ENCODE measurements at regions not wholly inside any gene's neighbourhood (a gene's known extent, or its start where the extent isn't known, plus 50 kb on each side); places are given as distances from the start of the nearest gene placed in this dataset.

GRCh38 chr5:79853028-79853427 lies 138.0 kb downstream of the MTX3 start:
- no peaks in the 10 kb centered on the region for H4K20me1 ChIP-seq (ENCODE audit: control insufficient read depth, extremely low read depth, insufficient read depth, low read length)
- no peaks in the 10 kb centered on the region for H3K36me3 ChIP-seq (ENCODE audit: control insufficient read depth in 2 of 2, extremely low read depth in 1 of 2, insufficient read depth in 2 of 2, low read length in 2 of 2)
- DNase-seq (ENCODE audit: low read depth, low spot score) (no peak), FAIRE-seq (no peak)
- no peak overlapping the region for H3K4me2 ChIP-seq (ENCODE audit: control insufficient read depth, extremely low read depth, insufficient read depth, low read depth, low read length)
- H3K79me2 ChIP-seq (ENCODE audit: control insufficient read depth, insufficient read depth, low read length) = no peaks in the 10 kb centered on the region
- no peak overlapping the region for H2AFZ ChIP-seq (ENCODE audit: control insufficient read depth, low read length)
- no peak overlapping the region for H3K27ac ChIP-seq (ENCODE audit: control insufficient read depth, insufficient read depth, low read length)
- no peak overlapping the region for H3K4me3 ChIP-seq (ENCODE audit: control insufficient read depth in 2 of 3, extremely low read depth in 1 of 3, insufficient read depth in 2 of 3, low read depth in 1 of 3, low read length in 3 of 3)
- H3K27me3 ChIP-seq (ENCODE audit: control insufficient read depth, extremely low read depth, insufficient read depth, low read length) = peaks cover 3% of the 10 kb centered on the region
- H3K4me1 ChIP-seq (ENCODE audit: control insufficient read depth, extremely low read depth, insufficient read depth, low read length) = no peaks in the 10 kb centered on the region
- no peak overlapping the region for H3K9ac ChIP-seq (ENCODE audit: control insufficient read depth, extremely low read depth, insufficient read depth, low read length)
- dilution Hi-C loops (cut with MboI; ENCODE audit: extremely low pct_ligation_motif_present, low sequenced_read_pairs) = no loop called here
- no peaks in the 10 kb centered on the region for H3K9me3 ChIP-seq (ENCODE audit: control insufficient read depth, low read depth, low read length)
- TF ChIP-seq CTCF (optimal IDR thresholded peaks at IDR 0.05 in 1 of 3, IDR thresholded peaks at IDR 0.05 in 1 of 3, conservative IDR thresholded peaks at IDR 0.05 in 1 of 3; ENCODE audit: extremely low read depth in 1 of 3, insufficient read depth in 2 of 3, low read length in 3 of 3) = no peak
- no peak for TF ChIP-seq EZH2 (IDR thresholded peaks at IDR 0.05; ENCODE audit: low read length)
- no peaks in the 10 kb centered on the region for H3K9me1 ChIP-seq (ENCODE audit: control insufficient read depth, extremely low read depth, insufficient read depth, low read length)

- Histone ChIP-seq H3K27ac (ENCODE audit: control insufficient read depth, insufficient read depth, low read length) (no peak overlapping the region), H3K9me3 (ENCODE audit: control insufficient read depth, low read depth, low read length) (no peaks in the 10 kb centered on the region), H3K4me2 (ENCODE audit: control insufficient read depth, extremely low read depth, insufficient read depth, low read depth, low read length) (no peak overlapping the region), H3K9me1 (ENCODE audit: control insufficient read depth, extremely low read depth, insufficient read depth, low read length) (no peaks in the 10 kb centered on the region), H3K79me2 (ENCODE audit: control insufficient read depth, insufficient read depth, low read length) (no peaks in the 10 kb centered on the region), H2AFZ (ENCODE audit: control insufficient read depth, low read length) (no peak overlapping the region), H3K27me3 (ENCODE audit: control insufficient read depth, extremely low read depth, insufficient read depth, low read length) (peaks cover 3% of the 10 kb centered on the region), H3K4me1 (ENCODE audit: control insufficient read depth, extremely low read depth, insufficient read depth, low read length) (peaks cover under 1% of the 10 kb centered on the region), H3K4me3 (ENCODE audit: control insufficient read depth in 2 of 3, extremely low read depth in 1 of 3, insufficient read depth in 2 of 3, low read depth in 1 of 3, low read length in 3 of 3) (no peak overlapping the region), H4K20me1 (ENCODE audit: control insufficient read depth, extremely low read depth, insufficient read depth, low read length) (no peaks in the 10 kb centered on the region), H3K36me3 (ENCODE audit: control insufficient read depth in 2 of 2, extremely low read depth in 1 of 2, insufficient read depth in 2 of 2, low read length in 2 of 2) (no peaks in the 10 kb centered on the region), H3K9ac (ENCODE audit: control insufficient read depth, extremely low read depth, insufficient read depth, low read length) (no peak overlapping the region)
- DNase-seq (ENCODE audit: low read depth, low spot score) = no peak
- TF ChIP-seq CTCF (optimal IDR thresholded peaks at IDR 0.05 in 1 of 3, IDR thresholded peaks at IDR 0.05 in 1 of 3, conservative IDR thresholded peaks at IDR 0.05 in 1 of 3; ENCODE audit: extremely low read depth in 1 of 3, insufficient read depth in 2 of 3, low read length in 3 of 3) (no peak), EZH2 (IDR thresholded peaks at IDR 0.05; ENCODE audit: low read length) (no peak)
- dilution Hi-C loops (cut with MboI; ENCODE audit: extremely low pct_ligation_motif_present, low sequenced_read_pairs) = no loop called here
- no peak for FAIRE-seq
Measured at GRCh38 chr5:79851391-79851863, 139.6 kb downstream of the MTX3 start.

Measured in keratinocyte (primary cell).